IPS-20b (cell line): ENCODE measurements at regions not wholly inside any gene's neighbourhood (a gene's known extent, or its start where the extent isn't known, plus 50 kb on each side); places are given as distances from the start of the nearest gene placed in this dataset.
"Not testable (repeated sequence)": the region's sequence is repeated elsewhere in the genome, so short reads cannot be mapped to it uniquely, and the experiment has no call there.

Experiments
- H3K27ac ChIP-seq: one replicate; pipeline ENCODE4 v1.5.1; 2013; ENCODE audit warnings: low read length
- H3K27me3 ChIP-seq: 2 replicates; pipeline ENCODE4 v1.6.1; 2013; ENCODE audit warnings: mild to moderate bottlenecking, low read length, inconsistent platforms; ENCODE audit not compliant: insufficient read depth
- H3K36me3 ChIP-seq: 2 replicates; pipeline ENCODE4 v1.6.1; 2013; ENCODE audit warnings: low read depth, mild to moderate bottlenecking, inconsistent platforms, low read length, moderate library complexity; ENCODE audit not compliant: insufficient read depth
- H3K4me1 ChIP-seq: 2 replicates; pipeline ENCODE4 v1.6.1; 2013; ENCODE audit warnings: mild to moderate bottlenecking, control low read depth, inconsistent platforms, low read length, moderate library complexity; ENCODE audit not compliant: insufficient read depth
- H3K4me3 ChIP-seq: 2 replicates; pipeline ENCODE4 v1.5.1; 2013; ENCODE audit warnings: mild to moderate bottlenecking, low read length, inconsistent platforms
- H3K9ac ChIP-seq: 2 replicates; pipeline ENCODE4 v1.6.1; 2013; ENCODE audit warnings: low read depth, mild to moderate bottlenecking, inconsistent platforms, low read length, moderate library complexity
- H3K9me3 ChIP-seq: 2 replicates; pipeline ENCODE4 v1.6.1; 2013; ENCODE audit warnings: mild to moderate bottlenecking, low read depth, low read length, inconsistent platforms; ENCODE audit not compliant: insufficient read depth

DNA sequence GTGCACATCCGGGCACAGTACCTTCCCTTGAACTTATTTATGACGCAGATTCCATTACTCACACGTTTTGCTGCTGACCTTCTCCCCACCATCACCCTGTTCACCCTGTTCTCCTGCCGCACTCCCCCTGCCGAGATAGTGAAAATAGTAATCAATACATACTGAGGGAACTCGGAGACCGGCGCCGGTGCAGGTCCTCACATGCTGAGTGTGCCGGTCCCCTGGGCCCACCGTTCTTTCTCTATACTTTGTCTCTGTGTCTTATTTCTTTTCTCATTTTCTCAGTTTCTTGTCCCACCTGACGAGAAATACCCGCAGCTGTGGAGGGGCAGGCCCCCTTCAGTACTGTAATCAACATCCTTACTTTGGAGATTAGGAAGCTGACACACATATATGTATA lies 1337.1 kb upstream of the PABPC4L start:
- no peak overlapping the region for H3K4me3 ChIP-seq
- no peaks in the 10 kb centered on the region for H3K36me3 ChIP-seq
- no peak overlapping the region for H3K9ac ChIP-seq
- H3K27ac ChIP-seq = no peak overlapping the region
- no peaks in the 10 kb centered on the region for H3K4me1 ChIP-seq
- no peaks in the 10 kb centered on the region for H3K27me3 ChIP-seq
- H3K9me3 ChIP-seq = no peaks in the 10 kb centered on the region

- Histone ChIP-seq H3K36me3 (no peaks in the 10 kb centered on the region), H3K27ac (no peak overlapping the region)
These were observed 1331.5 kb upstream of the PABPC4L start for GRCh38 chr4:135533053-135533452.

GRCh38 chr4:135532132-135532531 lies 1330.5 kb upstream of the PABPC4L start:
- no peak overlapping the region for H3K4me3 ChIP-seq
- H3K27ac ChIP-seq = no peak overlapping the region
- no peaks in the 10 kb centered on the region for H3K4me1 ChIP-seq

More at GRCh38 chr4:135533053-135533452, 1331.5 kb upstream of the PABPC4L start:
- no peak overlapping the region for H3K9ac ChIP-seq
- no peaks in the 10 kb centered on the region for H3K9me3 ChIP-seq
- no peak overlapping the region for H3K4me3 ChIP-seq
- H3K27me3 ChIP-seq = no peaks in the 10 kb centered on the region
- no peaks in the 10 kb centered on the region for H3K4me1 ChIP-seq

DNA sequence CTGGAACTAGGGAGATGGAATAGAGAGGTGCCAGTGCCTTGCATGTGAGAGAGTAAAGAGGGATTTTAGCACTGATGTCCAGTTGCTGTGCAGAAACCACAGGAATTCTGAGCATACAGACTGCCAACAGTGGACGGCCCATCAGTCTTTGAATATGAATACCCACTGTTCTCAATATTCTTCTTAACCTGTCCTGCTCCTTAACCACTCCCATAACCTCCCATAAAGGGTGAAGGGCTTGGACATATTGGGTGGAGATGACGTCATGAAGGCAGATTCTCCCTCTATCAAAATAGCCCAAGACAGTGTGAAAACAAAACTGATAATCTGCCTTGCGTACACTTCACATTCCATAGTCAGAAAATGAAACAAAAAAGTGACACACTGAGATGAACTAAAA lies 1313.7 kb upstream of the PABPC4L start:
- Histone ChIP-seq H3K27ac (no peak overlapping the region), H3K4me3 (no peak overlapping the region), H3K4me1 (no peaks in the 10 kb centered on the region), H3K36me3 (no peaks in the 10 kb centered on the region), H3K9me3 (no peaks in the 10 kb centered on the region), H3K27me3 (no peaks in the 10 kb centered on the region), H3K9ac (no peak overlapping the region)

More at GRCh38 chr4:135532132-135532531, 1330.5 kb upstream of the PABPC4L start:
- Histone ChIP-seq H3K9ac (no peak overlapping the region), H3K27me3 (no peaks in the 10 kb centered on the region), H3K9me3 (no peaks in the 10 kb centered on the region), H3K36me3 (no peaks in the 10 kb centered on the region)

DNA sequence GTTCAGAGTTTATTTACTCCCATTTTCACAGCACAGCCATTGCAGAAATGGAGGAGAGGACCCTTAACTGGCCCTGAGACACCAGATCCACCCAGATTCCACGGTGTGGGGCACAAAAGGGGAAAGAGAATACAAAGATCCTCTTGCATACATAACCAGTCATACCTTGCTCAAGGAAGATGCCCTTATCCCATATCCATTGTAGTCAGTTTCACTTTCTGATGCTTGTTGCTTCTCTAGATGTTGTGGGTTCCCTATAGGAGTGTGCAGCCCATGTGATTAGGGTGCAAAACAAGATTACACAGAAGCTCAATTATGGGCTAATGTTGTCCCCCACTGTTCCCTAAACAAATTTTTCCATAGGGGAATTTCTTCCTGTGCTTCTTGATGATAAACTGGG lies 1309.0 kb upstream of the PABPC4L start:
- Histone ChIP-seq H3K27ac (no peak overlapping the region), H3K9ac (no peak overlapping the region), H3K4me1 (no peaks in the 10 kb centered on the region), H3K36me3 (no peaks in the 10 kb centered on the region), H3K4me3 (no peak overlapping the region), H3K9me3 (no peaks in the 10 kb centered on the region), H3K27me3 (no peaks in the 10 kb centered on the region)

DNA sequence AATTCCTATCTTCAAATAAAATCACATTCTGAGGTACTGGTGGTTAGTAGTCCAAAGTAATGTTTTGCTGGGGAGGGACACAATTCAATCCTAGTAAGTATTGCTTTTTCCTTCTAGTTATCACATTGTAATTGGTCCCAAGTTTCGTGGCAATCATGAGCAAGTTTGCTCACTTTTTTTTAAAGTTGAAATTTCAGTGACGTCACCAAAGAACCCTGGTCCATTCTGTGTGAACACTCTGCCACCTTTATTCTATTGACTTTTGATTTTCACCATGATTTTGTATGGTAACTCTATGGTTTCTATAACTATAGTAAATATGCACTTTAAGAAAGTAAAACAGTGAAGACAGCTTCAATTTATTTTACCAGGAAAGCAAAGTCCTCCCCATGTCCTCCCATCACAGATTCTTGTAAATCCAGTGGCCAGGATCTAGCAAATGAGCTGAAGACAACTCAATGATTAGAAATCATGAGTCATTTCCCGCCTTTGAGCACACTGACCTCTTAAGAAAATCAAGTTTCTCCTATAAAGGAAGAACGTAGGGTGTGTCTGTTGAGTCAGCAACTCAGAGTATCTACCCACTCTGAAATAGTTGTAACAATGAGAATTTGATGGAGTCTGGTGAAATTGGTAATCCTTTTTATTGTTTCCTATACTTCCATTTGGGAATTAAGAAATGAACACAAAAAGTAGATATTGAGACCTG lies 1306.6 kb upstream of the PABPC4L start:
- H3K9ac ChIP-seq = no peak overlapping the region
- H3K27me3 ChIP-seq = no peaks in the 10 kb centered on the region
- H3K4me1 ChIP-seq = no peaks in the 10 kb centered on the region
- no peaks in the 10 kb centered on the region for H3K9me3 ChIP-seq
- H3K36me3 ChIP-seq = no peaks in the 10 kb centered on the region
- no peak overlapping the region for H3K27ac ChIP-seq
- H3K4me3 ChIP-seq = no peak overlapping the region

GRCh38 chr4:135497563-135498152 lies 1296.1 kb upstream of the PABPC4L start:
- no peaks in the 10 kb centered on the region for H3K36me3 ChIP-seq
- no peaks in the 10 kb centered on the region for H3K9me3 ChIP-seq
- H3K4me1 ChIP-seq = no peaks in the 10 kb centered on the region
- H3K27me3 ChIP-seq = no peaks in the 10 kb centered on the region
- no peak overlapping the region for H3K9ac ChIP-seq
- no peak overlapping the region for H3K27ac ChIP-seq
- H3K4me3 ChIP-seq = no peak overlapping the region

DNA sequence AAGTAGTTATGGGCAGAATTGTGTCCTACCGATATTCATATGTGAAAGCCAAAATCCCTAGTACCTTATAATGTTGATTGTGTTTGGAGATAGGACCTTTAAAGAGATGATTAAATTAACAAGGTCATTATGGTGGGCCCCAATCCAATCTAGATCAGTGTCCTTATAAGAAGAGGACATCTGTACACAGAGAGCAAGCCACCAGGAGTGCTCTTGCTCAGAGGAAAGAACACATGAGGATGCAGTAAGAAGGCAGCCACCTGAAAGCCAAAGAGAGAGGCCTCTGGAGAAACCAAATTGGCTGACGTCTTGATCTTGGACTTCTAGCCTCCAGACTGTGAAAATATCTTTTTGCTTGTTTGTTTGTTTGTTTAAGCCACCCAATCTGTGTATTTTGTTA lies 1290.8 kb upstream of the PABPC4L start:
- H3K9me3 ChIP-seq = no peaks in the 10 kb centered on the region
- no peak overlapping the region for H3K4me3 ChIP-seq
- no peaks in the 10 kb centered on the region for H3K4me1 ChIP-seq
- no peaks in the 10 kb centered on the region for H3K36me3 ChIP-seq
- H3K27ac ChIP-seq = no peak overlapping the region
- no peak overlapping the region for H3K9ac ChIP-seq
- no peaks in the 10 kb centered on the region for H3K27me3 ChIP-seq

DNA sequence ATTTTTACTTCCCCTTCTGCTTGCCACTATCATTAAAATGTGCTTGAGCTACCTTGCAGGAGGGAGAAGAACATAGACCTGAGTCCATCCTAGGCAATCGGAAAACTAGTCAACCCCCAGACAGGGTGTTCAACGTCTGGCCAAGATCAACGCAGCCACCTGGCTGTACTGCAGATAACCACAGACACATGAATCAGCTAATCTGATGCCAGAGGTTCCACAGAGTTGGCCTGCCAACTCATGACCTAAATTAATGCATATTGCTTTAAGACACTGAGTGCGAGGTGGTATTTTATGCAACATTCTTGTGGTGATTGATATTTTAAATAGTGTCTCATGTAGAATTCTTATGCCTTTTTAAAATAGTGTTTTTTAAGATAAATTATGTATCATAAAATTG lies 1283.8 kb upstream of the PABPC4L start:
- no peak overlapping the region for H3K9ac ChIP-seq
- H3K36me3 ChIP-seq = no peaks in the 10 kb centered on the region
- no peaks in the 10 kb centered on the region for H3K27me3 ChIP-seq
- H3K9me3 ChIP-seq = no peaks in the 10 kb centered on the region
- no peak overlapping the region for H3K4me3 ChIP-seq
- no peaks in the 10 kb centered on the region for H3K4me1 ChIP-seq
- no peak overlapping the region for H3K27ac ChIP-seq

DNA sequence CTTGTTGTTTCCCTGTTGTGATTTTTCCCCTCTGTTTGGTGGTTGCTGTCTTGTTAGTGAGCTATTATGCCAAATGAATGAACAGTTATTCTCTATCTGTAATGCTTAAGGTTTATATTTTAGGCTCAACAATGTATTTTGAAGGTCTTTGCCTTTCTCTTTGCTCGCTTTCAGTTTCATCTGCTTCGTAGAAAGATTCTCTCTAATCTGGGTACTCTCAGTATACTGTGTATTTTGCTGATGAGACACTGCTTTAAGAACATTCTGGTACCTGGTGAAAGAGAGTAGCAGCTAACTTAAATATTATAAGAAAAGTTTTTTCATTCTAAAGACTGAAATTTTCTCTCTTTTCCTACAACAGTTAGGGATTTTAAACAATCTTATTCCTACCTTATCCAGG lies 1274.7 kb upstream of the PABPC4L start:
- no peaks in the 10 kb centered on the region for H3K36me3 ChIP-seq
- H3K9me3 ChIP-seq = no peaks in the 10 kb centered on the region
- no peak overlapping the region for H3K4me3 ChIP-seq
- H3K27ac ChIP-seq = no peak overlapping the region
- no peaks in the 10 kb centered on the region for H3K4me1 ChIP-seq
- H3K9ac ChIP-seq = no peak overlapping the region
- H3K27me3 ChIP-seq = no peaks in the 10 kb centered on the region

- Histone ChIP-seq H3K4me1 (no peaks in the 10 kb centered on the region), H3K27me3 (no peaks in the 10 kb centered on the region), H3K9ac (no peak overlapping the region), H3K4me3 (no peak overlapping the region), H3K36me3 (no peaks in the 10 kb centered on the region), H3K27ac (no peak overlapping the region), H3K9me3 (no peaks in the 10 kb centered on the region)
These were observed 1262.7 kb upstream of the PABPC4L start for GRCh38 chr4:135464311-135464710.

DNA sequence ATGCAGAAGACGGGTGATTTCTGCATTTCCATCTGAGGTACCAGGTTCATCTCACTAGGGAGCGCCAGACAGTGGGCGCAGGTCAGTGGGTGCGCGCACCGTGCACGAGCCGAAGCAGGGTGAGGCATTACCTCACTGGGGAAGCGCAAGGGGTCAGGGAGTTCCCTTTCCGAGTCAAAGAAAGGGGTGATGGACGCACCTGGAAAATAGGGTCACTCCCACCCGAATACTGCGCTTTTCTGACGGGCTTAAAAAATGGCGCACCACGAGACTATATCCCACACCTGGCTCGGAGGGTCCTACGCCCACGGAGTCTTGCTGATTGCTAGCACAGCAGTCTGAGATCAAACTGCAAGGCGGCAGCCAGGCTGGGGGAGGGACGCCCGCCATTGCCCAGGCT lies 1246.0 kb upstream of the PABPC4L start:
- not testable (repeated sequence) for H3K27me3 ChIP-seq, H3K27ac ChIP-seq, H3K4me1 ChIP-seq, H3K36me3 ChIP-seq, H3K9ac ChIP-seq, H3K9me3 ChIP-seq, H3K4me3 ChIP-seq
